Stimulated activated naive CD4-positive, alpha-beta T cell (primary cell): ENCODE measurements at regions not wholly inside any gene's neighbourhood (a gene's known extent, or its start where the extent isn't known, plus 50 kb on each side); places are given as distances from the start of the nearest gene placed in this dataset.

ENCODE experiments used
- DNase-seq, 6 experiments: peaks; one replicate each; lab custom pipeline; 2025; lab: John Stamatoyannopoulos, UW

- no peak for DNase-seq
Measured at GRCh38 chr4:171629737-171630136, 183.5 kb upstream of the GALNTL6 start.

- no peak for DNase-seq
Measured at GRCh38 chr4:171629182-171629581, 184.0 kb upstream of the GALNTL6 start.

GRCh38 chr4:171626554-171626953 lies 186.7 kb upstream of the GALNTL6 start:
- no peak for DNase-seq

- no peak for DNase-seq
Measured at GRCh38 chr4:171622729-171623128, 190.5 kb upstream of the GALNTL6 start.

- DNase-seq: no peak
Measured at GRCh38 chr4:171621646-171622045, 191.6 kb upstream of the GALNTL6 start.

- DNase-seq: no peak
Measured at GRCh38 chr4:171612907-171613306, 200.3 kb upstream of the GALNTL6 start.

- no peak for DNase-seq
Measured at GRCh38 chr4:171602638-171603355, 210.4 kb upstream of the GALNTL6 start.

- DNase-seq: no peak
Measured at GRCh38 chr4:171601091-171601490, 212.1 kb upstream of the GALNTL6 start.

GRCh38 chr4:171599628-171600027 lies 213.6 kb upstream of the GALNTL6 start:
- no peak for DNase-seq

GRCh38 chr4:171594293-171594692 lies 218.9 kb upstream of the GALNTL6 start:
- no peak for DNase-seq

- no peak for DNase-seq
Measured at GRCh38 chr4:171590716-171591115, 222.5 kb upstream of the GALNTL6 start.

GRCh38 chr4:171588764-171589163 lies 224.4 kb upstream of the GALNTL6 start:
- no peak for DNase-seq

GRCh38 chr4:171588051-171588545 lies 225.1 kb upstream of the GALNTL6 start:
- DNase-seq: no peak

- DNase-seq: no peak
Measured at GRCh38 chr4:171583790-171584189, 229.4 kb upstream of the GALNTL6 start.

- no peak for DNase-seq
Measured at GRCh38 chr4:171582961-171583581, 230.1 kb upstream of the GALNTL6 start.

- DNase-seq: no peak
Measured at GRCh38 chr4:171573181-171573580, 240.0 kb upstream of the GALNTL6 start.

- DNase-seq: no peak
Measured at GRCh38 chr4:171565130-171565788, 247.9 kb upstream of the GALNTL6 start.

- no peak for DNase-seq
Measured at GRCh38 chr4:171561419-171561818, 251.8 kb upstream of the GALNTL6 start.

- DNase-seq: no peak
Measured at GRCh38 chr4:171553961-171554360, 259.2 kb upstream of the GALNTL6 start.

- DNase-seq: no peak
Measured at GRCh38 chr4:171542640-171543039, 270.6 kb upstream of the GALNTL6 start.

- DNase-seq: no peak
Measured at GRCh38 chr4:171538601-171539100, 274.6 kb upstream of the GALNTL6 start.

GRCh38 chr4:171534391-171534790 lies 278.8 kb upstream of the GALNTL6 start:
- no peak for DNase-seq

GRCh38 chr4:171532968-171533367 lies 280.2 kb upstream of the GALNTL6 start:
- DNase-seq: no peak
